Vagina (tissue), 2 donors: ENCODE measurements at regions not wholly inside any gene's neighbourhood (a gene's known extent, or its start where the extent isn't known, plus 50 kb on each side); places are given as distances from the start of the nearest gene placed in this dataset.

Source experiments
- DNase-seq, 2 donors: peaks; one replicate each; pipeline ENCODE4 v3.0.0-alpha.2; 2017; ENCODE audit errors: extremely low spot score in 2 of 2
- H3K27ac ChIP-seq: fragments of 200-600 bp; sonication (generic); one replicate; pipeline ENCODE4 v1.5.1; 2019
- H3K27me3 ChIP-seq: fragments of 200-600 bp; sonication (generic); one replicate; pipeline ENCODE4 v1.5.1; 2019
- H3K36me3 ChIP-seq, 2 donors: fragments of 200-600 bp; sonication (generic); one replicate each; pipeline ENCODE4 v1.5.1; 2017 to 2019
- H3K4me1 ChIP-seq: fragments of 200-600 bp; sonication (generic); one replicate; pipeline ENCODE4 v1.5.1; 2019
- H3K4me3 ChIP-seq, 2 donors: fragments of 200-600 bp; sonication (generic); 1 replicate in 1 of 2; 2 replicates in 1 of 2; pipeline ENCODE4 v1.5.1; 2016 to 2019
- H3K9me3 ChIP-seq: fragments of 200-600 bp; sonication (generic); one replicate; pipeline ENCODE4 v1.5.1; 2019
- CTCF ChIP-seq, 3 experiments: fragments of 450-650 bp in 2 of 3; fragments of 200-600 bp in 1 of 3; sonication (generic) in 1 of 3; IDR thresholded peaks; one replicate each; pipeline ENCODE4 v1.5.1; 2017 to 2019; ENCODE audit warnings: antibody characterized with exemption in 3 of 3, mild to moderate bottlenecking in 2 of 3, moderate library complexity in 2 of 3
- POLR2A ChIP-seq, 2 donors: fragments of 450-650 bp; IDR thresholded peaks; one replicate each; pipeline ENCODE4 v1.6.1; 2017; ENCODE audit warnings: antibody characterized with exemption in 2 of 2, mild to moderate bottlenecking in 2 of 2, moderate library complexity in 2 of 2
- POLR2AphosphoS5 ChIP-seq, 2 donors: sonication (generic); formaldehyde crosslinking; IDR thresholded peaks; one replicate each; pipeline ENCODE4 v1.9.0; 2017; ENCODE audit warnings: antibody characterized with exemption in 2 of 2, mild to moderate bottlenecking in 2 of 2, low read depth in 1 of 2; ENCODE audit not compliant: insufficient read depth in 1 of 2
- intact Hi-C: fragments of 100-400 bp; cut with DNase I; formaldehyde crosslinking; loops from one replicate; pipeline ENCODE4 v1.15.1; 2023

DNA sequence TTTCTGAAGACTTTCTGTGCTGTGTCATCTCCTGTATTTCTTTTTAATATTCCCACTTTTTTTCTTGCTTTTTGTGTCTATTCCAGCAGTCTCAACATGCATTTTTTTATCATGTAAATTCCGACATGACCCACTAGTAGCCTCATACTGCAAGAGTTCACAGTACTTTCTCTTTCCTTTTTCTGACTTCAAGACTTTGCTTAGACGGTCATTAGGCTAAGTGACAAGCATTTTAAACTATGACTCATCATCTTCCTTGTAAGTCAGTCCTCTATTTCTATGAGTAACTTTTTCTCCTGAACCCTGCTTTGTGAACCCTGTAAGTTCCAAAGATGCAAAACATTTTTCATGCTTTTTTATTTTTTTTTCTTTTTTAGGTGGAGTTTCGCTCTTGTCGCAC lies 381.2 kb downstream of the TXNL1 start:
- Histone ChIP-seq H3K27ac (no peak overlapping the region), H3K4me3 (no peak overlapping the region), H3K9me3 (no peaks in the 10 kb centered on the region), H3K27me3 (no peaks in the 10 kb centered on the region), H3K4me1 (peaks cover 4% of the 10 kb centered on the region), H3K36me3 (no peaks in the 10 kb centered on the region)
- no peak for TF ChIP-seq POLR2AphosphoS5 (IDR thresholded peaks at IDR 0.05; ENCODE audit: insufficient read depth in 1 of 2, low read depth in 1 of 2)
- no peak for TF ChIP-seq POLR2A (IDR thresholded peaks at IDR 0.05)
- TF ChIP-seq CTCF (IDR thresholded peaks at IDR 0.05), result no peak
- intact Hi-C loops, result no loop called here
- DNase-seq, result no peak

DNA sequence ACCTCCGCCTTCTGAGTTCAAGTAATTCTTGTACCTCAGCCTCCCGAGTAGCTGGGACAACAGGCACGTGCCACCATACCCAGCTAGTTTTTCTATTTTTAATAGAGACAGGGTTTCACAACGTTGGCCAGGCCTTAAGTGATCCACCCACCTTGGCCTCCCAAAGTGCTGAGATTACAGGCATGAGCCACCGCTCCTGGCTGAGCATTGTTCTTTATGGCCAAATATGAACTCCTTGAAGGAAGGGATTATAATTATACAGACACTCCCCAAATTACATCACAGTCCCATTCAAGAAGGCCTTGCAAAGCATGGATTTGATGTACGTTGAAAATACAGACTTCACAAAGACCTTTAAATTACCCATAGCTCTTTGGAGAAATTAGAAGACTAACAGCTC lies 381.7 kb downstream of the TXNL1 start:
- Histone ChIP-seq H3K27ac (no peak overlapping the region), H3K4me1 (peaks cover 4% of the 10 kb centered on the region), H3K36me3 (no peaks in the 10 kb centered on the region), H3K9me3 (no peaks in the 10 kb centered on the region), H3K4me3 (no peak overlapping the region), H3K27me3 (no peaks in the 10 kb centered on the region)
- DNase-seq, result no peak
- intact Hi-C loops, result no loop called here
- no peak for TF ChIP-seq POLR2AphosphoS5 (IDR thresholded peaks at IDR 0.05; ENCODE audit: insufficient read depth in 1 of 2, low read depth in 1 of 2)
- TF ChIP-seq CTCF (IDR thresholded peaks at IDR 0.05), result no peak
- TF ChIP-seq POLR2A (IDR thresholded peaks at IDR 0.05), result no peak

DNA sequence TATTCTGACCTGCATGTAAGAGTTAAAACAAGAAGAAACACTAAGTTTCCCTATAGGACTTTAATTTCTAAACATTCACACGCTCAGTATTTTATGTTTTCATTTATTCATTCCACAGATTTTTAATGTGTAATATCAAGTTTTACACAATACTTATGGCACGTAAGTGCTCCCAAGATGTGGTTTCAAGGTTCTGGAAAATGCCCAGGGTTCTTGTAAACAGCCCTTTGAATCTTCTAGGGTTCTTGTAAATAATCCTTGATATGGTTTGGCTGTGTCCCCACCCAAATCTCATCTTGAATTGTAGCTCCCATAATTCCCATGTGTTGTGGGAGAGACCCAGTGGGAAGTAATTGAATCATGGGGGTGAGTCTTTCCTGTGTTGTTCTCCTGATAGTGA lies 383.0 kb downstream of the TXNL1 start:
- no peak for TF ChIP-seq POLR2A (IDR thresholded peaks at IDR 0.05)
- TF ChIP-seq CTCF (IDR thresholded peaks at IDR 0.05), result no peak
- TF ChIP-seq POLR2AphosphoS5 (IDR thresholded peaks at IDR 0.05; ENCODE audit: insufficient read depth in 1 of 2, low read depth in 1 of 2), result no peak
- intact Hi-C loops, result no loop called here

DNA sequence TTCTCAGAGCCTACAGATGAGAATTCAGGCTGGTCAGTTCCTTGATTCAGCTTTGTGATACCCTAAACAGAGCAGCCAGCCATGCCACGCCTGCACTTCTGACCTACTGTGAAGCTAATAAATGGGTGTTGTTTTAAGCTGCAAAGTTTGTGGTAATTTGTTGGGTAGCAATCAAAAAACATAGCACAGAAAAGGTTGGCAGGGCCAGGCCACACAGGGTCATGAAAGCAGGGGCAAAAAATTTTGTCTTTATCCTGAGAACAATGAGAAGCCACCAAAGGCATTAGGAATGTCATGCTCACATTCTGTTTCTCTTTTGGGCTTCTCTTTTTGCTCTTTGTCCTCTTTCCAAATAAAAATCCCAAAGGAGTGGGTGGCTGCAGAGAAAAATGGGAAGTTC lies 385.9 kb downstream of the TXNL1 start:
- no peak overlapping the region for H3K27ac ChIP-seq
- H3K4me1 ChIP-seq, result peaks cover 4% of the 10 kb centered on the region
- H3K9me3 ChIP-seq, result no peaks in the 10 kb centered on the region
- H3K27me3 ChIP-seq, result no peaks in the 10 kb centered on the region
- TF ChIP-seq POLR2AphosphoS5 (IDR thresholded peaks at IDR 0.05; ENCODE audit: insufficient read depth in 1 of 2, low read depth in 1 of 2) (no peak), POLR2A (IDR thresholded peaks at IDR 0.05) (no peak), CTCF (IDR thresholded peaks at IDR 0.05) (no peak)
- H3K4me3 ChIP-seq, result no peak overlapping the region
- no peaks in the 10 kb centered on the region for H3K36me3 ChIP-seq
- no peak for DNase-seq
- intact Hi-C loops, result no loop called here

More for the DNA sequence above, 383.0 kb downstream of the TXNL1 start:
- no peak overlapping the region for H3K4me3 ChIP-seq
- no peak for DNase-seq
- H3K27me3 ChIP-seq, result no peaks in the 10 kb centered on the region
- H3K9me3 ChIP-seq, result no peaks in the 10 kb centered on the region
- peaks cover 4% of the 10 kb centered on the region for H3K4me1 ChIP-seq
- H3K36me3 ChIP-seq, result no peaks in the 10 kb centered on the region
- H3K27ac ChIP-seq, result no peak overlapping the region

DNA sequence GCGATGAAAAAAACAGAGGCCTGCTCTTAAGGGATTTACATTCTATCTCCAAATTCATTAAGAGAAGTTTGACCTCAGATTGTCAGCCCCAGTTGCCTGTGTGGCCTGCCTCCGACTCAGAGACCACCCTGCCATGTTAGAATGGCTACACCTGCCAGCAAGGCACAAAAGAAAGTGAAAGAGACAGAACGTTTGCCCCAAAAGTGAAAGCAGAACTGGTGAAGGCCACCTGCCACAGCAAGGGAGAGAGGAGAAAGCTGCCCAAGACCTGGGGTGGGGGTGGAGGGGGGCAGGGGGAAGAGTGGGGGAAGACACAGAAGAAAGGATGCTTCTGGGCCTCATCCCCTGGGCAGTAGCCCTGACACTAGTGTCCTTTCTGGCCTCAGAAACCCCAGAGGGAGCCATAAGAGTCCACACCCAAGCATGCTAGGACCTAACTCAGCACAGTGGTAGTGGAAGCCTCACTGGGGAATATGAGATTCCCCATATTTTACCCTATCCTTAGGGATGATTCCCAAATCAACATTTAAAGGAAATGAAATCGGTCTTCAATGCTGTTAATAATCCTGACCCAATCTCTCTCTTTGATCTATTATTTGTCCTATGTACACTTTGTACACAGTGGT lies 389.7 kb downstream of the TXNL1 start:
- DNase-seq, result no peak
- no peak for TF ChIP-seq POLR2A (IDR thresholded peaks at IDR 0.05)
- TF ChIP-seq CTCF (IDR thresholded peaks at IDR 0.05), result no peak
- TF ChIP-seq POLR2AphosphoS5 (IDR thresholded peaks at IDR 0.05; ENCODE audit: insufficient read depth in 1 of 2, low read depth in 1 of 2), result no peak
- H3K4me3 ChIP-seq, result no peak overlapping the region
- no peaks in the 10 kb centered on the region for H3K9me3 ChIP-seq
- no peaks in the 10 kb centered on the region for H3K36me3 ChIP-seq
- no peak overlapping the region for H3K27ac ChIP-seq
- intact Hi-C loops, result no loop called here
- H3K27me3 ChIP-seq, result no peaks in the 10 kb centered on the region
- peaks cover 18% of the 10 kb centered on the region for H3K4me1 ChIP-seq
